GM21786 (cell line): ENCODE measurements at regions not wholly inside any gene's neighbourhood (a gene's known extent, or its start where the extent isn't known, plus 50 kb on each side); places are given as distances from the start of the nearest gene placed in this dataset.

Experiments used
- ATAC-seq: cut with Tn5 transposase; IDR thresholded peaks from one replicate; pipeline ENCODE4 v1.9.1; 2021; ENCODE audit not compliant: unreplicated experiment

DNA sequence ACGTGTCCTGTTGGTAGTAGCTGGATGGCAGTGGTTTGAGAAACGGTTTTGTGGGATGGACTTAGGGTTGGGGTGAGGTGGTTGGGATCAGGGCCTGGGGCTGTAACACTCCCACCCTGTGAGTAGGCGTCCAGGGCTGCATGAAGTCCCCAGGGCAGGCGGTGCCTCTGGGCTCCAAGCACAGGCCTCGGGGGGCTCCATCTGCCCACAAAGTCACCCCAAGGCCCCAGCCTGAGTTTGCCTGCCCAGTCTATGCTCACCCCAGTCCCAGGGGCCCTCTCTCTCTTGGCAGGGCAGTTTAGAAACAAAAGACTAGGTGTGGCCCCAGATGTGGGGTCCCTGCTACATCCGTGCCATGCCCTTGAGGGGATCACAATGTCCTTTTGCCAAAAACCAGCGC, 86.9 kb upstream of the PRR23E start:
- no peak for ATAC-seq

DNA sequence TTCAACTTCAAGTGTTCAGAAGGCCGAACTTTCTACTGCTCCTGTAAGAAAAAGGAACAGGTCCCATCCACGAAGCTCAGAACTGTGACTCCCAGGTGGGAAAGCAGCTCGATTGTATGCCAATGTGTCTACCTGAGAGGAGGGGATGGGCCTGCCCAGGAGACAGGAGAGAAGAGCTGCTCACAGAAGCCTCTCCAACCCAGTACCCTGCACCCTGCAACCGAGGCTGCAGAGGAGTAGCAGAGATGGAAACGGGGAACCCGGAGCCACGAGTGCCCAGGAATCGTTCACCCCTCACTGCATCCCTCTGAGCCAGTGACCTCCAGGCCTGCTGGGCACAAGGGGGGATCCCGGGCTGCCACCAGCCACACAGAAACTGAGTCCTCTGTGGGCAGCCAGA, 86.5 kb upstream of the PRR23E start:
- ATAC-seq: no peak

DNA sequence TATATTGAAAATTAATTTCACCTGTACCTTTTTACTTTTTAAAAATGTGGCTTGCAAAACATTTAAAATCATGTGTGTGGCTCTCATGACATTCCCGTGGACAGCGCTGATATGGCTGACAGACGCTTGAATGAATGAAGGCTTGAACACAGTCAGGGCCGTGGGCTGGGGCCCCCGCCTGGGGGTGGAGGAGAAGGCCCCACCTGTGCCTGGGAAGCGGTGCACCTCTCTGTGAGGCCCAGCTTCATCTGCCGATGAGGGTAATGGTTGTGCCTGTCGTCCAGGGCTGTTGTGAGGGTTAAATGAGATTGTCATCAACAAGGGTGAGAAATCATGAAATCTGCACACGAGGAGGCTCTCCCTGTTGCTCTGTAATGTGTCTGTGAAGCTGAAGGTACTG, 85.9 kb upstream of the PRR23E start:
- ATAC-seq: no peak

DNA sequence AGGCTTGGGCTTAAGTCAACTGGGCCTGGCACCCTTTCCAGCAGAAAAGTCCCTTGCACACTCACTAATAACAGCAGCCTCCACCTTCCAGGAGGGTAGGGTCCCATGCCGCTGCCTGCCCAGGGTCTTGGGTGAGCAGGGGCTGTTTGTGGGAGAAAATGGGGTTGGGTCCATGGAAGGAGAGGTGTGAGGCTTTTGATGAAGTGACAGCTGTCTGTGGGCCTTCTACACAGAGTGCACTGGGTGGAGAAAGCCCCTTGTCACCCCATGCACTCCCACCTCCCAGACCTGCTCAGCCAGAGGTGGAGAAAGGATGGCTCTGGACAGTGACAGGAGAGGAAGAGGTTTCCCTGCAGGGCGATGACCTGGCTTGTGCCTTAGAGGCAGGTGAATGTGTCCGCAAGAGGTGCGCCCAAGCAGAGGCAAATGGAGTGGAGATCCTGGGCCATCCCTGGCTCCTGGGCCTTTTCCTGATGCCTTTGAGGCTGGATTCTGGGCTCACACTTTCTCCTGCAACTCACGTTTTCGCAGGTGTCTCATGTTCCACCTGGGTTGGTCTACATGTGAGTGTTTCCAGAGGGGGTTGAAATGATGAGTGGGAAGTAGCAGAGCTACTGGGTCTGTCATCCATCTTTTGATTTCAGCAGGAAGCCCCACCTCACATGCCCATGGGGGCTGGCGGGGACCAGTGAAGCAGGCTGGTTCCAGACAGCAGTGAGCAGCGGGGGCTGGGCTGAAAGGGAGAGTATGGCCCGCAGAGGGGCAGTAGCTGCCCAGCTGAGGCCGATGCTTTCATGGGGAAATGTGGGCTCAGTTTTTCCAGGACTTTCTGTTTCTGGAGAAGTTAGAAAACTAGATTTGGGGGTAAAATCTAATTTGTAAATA, 85.2 kb upstream of the PRR23E start:
- no peak for ATAC-seq

DNA sequence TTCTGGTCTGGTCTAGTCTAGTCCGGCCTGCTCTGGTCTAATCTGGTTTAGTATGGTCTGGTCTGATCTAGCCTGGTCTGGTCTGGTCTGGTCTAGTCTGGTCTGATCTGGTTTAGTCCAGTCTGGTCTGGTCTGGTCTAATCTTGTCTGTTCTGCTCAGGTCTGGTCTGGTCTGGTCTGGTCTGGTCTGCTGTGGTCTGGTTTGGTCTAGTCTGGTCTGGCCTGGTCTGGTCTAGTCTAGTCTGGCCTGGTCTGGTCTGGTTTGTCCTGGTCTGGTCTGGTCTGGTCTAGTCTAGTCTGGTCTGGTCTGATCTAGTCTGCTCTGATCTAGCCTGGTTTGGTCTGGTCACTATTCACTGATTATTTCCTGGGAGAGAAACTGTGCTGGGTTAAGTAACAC, 84.1 kb upstream of the PRR23E start:
- ATAC-seq: no peak

DNA sequence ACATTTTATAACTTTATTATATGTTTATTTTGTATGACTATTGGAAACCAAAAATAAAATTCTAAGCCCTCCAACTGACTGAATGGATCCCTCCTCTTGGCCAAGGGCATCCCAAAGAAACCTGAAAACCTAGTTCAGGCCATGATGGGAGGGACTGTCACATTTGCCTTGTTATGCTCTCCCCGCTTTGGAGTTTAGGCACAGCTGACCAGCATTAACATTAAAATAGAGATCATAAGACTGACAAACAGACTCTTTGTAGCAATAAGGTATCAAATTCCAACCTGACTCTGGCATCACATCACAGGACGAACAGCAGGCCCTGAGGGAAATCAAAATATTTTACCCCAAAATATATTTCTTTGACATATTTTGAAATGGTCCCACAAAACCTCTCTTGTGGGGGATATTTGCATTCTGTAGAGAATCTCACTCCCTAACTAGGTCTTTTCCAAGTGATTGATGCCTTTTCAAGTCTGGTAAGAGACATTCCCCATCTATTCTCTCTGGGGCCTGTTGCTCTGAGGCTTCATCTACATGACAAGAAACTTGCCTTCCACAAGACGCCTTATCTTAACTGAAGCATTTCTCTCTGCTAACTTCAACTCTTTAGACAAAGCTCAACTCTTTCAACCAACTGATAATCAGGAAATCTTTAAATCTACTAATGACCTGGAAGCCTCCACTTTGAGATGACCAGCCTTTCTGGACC, 81.8 kb upstream of the PRR23E start:
- ATAC-seq: no peak

DNA sequence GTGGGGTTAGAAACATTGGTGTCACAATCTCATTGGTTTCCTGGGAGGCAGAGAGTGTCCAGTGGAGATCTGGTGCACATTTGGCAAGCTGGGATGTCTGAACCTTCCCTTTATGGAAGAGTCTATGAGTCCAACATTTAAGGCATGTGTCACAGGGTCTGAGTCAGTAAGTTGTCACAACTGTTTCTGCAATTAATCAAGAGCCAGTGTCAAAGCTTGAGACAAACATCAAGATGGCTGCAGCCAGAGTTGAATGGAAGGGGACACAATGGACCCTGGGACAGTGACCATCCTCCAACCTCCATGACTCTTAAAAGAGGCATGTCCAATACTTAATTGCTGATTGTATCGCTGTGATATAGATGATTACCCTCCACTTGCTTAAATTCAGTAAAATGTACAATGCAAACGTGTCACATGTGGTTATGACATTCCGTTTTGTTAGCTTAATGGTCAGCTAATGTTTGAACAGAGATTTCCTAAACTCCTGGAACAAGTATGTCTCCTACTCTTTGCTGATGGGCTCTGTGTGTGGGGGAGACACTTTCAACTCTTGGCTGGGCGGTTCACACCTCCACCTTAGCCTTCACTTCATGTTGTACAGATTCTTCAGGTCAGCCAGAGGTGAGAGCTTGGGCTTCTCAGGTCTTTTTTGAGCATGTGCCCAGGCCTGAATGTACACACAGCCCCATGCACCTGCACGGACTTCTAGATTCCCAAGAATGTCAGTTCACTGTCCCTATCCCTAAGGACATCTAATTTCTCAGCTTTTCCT, 79.9 kb upstream of the PRR23E start:
- ATAC-seq: no peak

DNA sequence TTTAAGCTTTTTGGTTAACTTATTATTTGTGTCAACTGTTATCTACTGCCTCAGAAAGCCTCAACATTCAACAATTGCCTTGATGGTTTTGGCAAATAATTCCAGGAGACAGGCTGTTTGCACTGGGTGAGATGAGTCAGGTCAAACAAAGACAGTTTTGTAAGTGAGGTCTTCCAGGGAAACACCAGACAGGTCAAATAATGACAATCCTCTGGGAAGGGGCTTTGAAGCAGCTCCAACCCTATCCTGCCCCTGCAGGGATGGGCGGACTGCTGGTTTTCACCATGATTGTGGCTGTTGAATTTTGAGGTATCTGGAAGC, 79.4 kb upstream of the PRR23E start:
- ATAC-seq: no peak

DNA sequence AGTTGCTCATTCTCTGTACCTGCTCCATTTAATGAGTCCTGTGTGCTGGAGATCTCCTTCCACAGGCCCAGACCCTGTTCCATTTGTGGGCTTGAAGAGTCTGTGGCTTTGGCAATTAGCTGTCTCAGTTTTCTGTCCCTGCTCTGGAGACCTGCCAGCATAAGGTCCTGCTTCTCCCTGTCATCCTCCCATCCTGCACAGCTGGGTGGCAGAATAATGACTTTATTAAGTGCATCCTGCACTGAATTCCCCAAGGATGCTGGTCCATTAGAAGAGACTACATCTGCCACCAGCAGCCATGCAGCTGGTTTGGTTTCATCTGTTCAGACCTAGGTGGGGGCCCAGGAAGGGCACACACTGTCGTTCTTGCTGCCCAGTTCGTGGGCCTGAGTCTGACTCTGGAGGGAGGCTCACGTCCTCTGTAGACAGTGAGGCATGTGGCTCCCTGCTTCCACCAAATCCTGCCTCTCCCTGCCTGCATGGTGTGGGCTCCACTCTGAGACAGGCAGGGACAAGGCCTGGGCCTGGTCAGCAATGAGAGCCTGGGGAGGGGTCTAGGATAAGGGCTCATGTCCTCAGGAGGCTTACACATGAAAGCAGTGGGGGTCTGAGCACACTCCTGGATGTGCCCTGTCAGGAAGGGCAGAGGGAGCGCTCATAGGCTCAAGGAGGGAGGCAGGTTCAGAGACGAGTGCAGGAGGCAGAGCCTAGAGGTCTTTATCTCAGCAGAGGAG, 78.4 kb upstream of the PRR23E start:
- no peak for ATAC-seq

DNA sequence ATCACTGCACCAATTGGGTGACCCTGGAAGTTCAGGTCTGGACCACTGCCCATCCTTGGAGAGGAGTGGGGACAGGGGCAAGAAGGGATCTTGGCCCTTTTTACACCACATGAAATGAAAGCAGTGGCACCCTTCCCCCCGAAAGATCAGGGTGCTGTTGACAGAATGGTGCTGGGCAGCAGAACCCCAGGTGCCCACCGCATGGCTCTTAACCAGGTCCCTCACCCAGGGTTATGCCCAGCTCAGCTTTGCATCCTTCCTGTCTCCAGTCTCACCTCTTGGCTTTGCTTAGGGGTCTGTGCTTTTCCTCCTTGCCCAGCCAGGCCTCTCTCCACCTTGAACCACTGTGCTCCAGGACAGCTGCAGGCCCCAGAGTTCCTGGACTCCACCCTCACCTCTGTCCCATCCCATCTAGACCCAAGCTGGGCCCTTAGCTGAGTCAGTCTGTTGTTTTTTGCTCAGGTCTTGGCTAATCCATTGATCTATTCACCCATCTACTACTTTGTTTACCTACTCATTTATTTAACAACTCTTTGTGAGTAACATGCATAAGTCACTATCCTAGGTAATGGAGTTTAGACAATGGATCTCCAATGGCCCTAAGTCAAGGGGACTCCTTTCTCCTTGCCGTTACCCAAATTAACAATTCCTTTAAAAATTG, 77.1 kb upstream of the PRR23E start:
- ATAC-seq: no peak

DNA sequence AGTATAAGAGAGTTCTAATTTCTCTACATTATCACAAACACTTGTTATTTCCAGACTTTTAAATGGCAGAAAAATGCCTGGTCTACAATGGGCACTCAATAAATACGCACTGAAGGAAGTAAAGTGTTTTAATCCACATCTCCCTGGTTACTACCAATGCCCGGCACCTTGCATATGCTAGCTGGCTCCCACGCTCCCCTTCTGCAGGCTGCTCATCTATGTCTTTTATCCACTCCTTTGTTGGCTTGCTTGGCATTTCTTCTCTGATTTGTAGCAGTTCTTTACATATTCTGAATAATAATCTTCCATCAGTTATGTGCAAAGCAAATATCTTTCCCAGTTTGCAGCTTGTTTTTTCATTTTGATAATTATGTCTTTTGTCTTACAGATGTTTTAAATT, 74.6 kb upstream of the PRR23E start:
- ATAC-seq: no peak

DNA sequence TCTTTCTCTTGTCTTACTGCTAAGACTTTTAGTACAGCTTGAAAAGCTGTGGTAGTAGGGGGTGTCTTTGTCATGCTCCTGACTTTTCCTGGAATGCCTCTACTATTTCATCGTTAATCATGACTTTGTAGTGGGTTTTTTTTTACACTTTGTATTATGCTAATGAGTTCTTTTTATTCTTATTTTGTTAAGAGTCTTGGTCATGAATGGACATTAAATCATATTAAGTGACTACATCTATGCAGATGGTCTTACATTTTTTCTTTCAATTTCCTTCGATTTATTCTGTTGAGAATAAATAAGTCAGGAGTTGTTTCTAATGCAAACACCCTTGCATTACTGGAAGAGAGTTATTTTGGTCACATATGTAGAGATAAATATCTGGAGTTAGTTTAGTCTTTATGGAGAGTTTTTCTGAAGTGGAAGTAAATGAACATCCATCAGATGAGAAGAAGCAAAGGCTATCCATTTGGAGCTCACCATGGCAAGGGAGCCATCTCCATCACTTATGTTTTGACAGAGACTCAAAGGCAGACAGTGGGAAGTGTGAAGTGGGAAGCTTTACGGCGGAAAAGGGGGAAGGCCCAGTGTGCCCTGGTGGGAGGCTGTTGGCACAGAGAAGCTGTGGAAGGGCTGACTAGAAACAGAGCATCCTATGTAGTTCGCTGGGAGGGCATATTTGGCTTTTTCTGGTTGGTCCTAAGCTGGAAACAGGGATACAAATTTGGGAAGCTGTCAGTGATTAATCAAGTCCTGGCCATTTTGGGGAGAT, 73.1 kb upstream of the PRR23E start:
- ATAC-seq: no peak

DNA sequence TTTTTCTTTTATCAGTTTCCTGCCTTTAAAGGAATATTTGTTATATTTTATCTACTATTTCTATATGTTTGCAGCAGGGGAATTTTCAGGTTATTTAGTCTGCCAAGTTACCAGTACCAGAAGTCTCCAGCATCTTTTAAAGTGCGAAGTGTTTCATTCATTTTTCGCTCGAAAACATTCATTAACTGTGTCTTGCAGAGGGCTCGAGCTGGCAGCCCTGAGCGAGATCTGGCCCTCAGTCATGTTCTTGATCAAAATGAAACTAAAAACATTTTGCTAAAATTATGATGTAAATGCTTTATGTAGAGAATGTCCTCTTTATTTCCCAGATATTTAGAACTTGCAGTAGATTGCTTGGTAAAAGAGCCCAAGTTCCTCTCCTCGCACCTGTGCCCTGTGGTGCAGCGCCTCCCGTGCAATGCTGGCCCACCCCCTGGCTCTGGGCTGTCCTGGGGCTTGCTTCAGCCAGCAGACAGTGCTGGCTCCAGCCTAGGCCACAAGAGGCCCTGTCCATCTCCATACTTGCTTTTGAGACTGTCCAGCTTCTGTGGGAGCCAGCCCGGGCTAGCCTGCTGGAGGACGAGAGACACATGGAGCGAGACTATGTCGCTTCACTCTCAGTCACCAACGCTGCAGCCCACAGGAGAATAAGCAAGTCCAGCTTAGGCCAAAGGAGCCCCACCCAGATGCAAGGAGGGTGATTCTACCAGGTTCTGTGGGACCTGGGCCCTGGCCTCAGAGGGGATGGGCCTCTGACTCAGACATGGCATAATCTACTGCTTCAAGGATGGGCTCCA, 71.9 kb upstream of the PRR23E start:
- ATAC-seq: no peak

DNA sequence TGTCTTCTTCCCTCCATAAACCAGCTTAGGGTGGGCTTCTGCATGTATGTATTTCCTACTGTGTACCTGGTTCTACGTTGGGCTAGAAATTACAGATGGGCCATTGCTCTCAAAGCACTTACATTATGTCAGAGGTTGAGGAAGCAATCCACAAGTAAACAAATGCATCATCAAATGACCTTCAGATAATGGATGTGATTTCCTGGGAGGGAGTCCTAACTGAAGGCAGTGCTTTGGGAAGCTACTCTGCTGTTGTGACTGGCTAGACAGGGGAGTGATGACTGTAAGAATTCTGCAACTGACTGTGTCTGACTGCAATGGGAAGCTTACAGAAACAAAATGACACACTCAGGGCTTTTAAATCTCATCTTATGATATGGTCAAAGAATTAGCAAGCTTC, 71.0 kb upstream of the PRR23E start:
- no peak for ATAC-seq

DNA sequence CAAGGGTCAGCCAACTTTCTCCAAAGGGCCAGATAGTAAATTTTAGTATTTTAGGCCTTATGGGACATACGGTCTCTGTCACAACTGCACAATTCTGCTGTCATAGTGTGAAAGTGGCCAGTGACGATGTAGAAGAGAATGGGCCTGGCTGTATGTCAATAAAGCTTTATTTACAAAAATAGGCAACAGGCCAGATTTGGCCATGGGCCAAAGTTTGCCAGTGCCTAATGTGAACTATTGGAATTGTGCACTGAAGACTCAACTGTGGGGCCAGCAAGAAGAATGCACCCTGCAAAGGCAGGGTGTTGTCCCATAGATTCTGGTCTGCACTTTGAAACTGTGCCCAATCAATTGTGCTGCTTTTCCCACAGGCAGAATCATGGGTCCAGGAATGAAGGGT, 69.4 kb upstream of the PRR23E start:
- no peak for ATAC-seq

DNA sequence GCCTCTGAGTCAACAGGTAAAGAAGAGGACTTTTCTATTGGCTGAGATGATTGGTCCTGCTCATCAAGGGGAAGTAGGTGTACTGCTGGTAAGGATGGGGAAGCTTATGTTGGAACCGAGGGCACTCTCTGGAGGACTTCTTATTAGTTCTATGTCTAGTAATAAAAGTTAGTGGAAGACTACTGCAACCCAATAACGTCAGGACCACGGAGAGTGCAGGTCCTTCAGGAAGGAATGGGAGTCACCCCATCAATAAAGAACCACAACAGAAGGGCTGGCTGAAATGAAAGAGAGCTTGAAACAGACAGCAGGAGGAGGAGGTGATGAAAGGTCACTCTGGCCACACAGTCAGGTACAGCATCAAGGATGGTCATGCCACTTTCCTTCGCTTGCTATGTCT, 68.8 kb upstream of the PRR23E start:
- no peak for ATAC-seq

DNA sequence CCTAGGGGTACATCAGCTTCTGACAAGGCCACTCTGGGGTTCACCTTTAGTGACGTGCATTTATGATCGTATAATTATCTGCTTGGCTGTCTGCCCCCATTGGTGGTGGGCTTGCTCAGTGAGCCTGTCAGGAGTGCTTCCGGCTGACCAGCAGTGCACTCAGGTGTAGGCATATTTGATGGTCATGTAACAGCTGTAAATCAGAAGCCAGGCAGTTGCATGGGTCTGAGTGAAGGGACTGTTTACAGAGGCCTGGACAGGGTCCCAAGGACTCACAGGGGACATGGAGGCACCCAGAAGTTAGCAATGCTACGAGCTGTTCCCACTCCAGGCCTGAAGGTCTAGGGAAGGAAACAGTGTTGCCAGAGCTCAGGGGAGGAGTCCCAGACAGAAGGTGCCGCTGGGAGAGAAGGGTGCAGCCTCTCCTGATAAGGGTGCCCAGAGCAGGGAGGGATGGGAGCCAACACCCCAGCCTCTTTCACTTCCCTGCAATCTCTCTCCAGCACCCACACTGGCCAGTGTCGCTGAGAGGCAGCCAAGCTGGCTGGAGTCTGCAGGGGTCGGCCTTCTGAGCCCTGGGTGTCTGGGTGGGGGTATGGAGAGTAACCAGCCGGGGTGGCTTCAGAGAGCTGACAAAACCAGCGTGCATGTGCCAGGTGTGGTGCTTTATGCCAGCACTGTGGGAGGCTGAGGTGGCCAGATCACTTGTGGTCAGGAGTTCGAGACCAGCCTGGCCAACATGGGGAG, 61.3 kb upstream of the PRR23E start:
- ATAC-seq: no peak

DNA sequence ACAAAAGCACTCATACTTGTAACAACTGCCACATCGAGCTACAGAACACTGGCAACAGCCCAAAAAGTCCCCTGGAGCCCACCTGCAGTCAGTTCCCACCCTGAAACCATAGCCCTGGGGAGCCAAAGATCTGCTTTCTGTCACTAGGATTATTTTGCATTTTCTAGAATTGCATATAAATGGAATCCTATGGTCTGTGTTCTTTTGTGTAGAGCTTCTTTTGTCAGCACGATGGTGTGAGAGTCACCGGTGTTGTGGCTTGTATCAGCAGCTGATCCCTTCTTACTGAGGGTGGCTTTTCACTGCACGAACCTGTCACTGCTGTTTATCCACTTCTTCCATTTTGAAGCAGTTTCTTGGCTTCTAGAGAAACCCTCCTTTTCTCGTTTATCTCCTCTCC, 60.1 kb upstream of the PRR23E start:
- ATAC-seq: no peak

DNA sequence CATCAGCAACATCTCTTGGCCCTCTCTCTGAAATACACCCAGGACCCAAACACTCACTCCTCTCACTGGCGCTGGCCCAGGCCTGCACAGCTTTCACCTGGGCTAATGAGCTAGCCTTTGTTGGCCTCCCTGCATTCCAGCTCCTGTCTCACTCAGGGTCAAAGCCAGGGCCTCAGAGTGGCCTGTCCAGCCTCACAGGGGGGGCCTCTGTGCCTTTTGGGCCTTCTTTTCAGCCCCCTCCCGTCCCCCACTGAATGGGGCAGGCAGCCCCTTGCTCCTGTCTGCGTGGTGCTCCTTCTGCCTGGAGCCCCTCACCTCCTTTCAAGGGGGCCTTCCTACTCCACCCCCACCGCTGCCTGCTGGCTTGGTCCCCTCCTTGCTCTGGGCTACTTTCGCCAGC, 59.0 kb upstream of the PRR23E start:
- no peak for ATAC-seq
